ENCODE measurements at regions not wholly inside any gene's neighbourhood (a gene's known extent, or its start where the extent isn't known, plus 50 kb on each side); places are given as distances from the start of the nearest gene placed in this dataset.
"Not testable (repeated sequence)": the region's sequence is repeated elsewhere in the genome, so short reads cannot be mapped to it uniquely, and the experiment has no call there.

GRCh38 chr6:74570044-74570443 lies 635.8 kb downstream of the COL12A1 start:
- no peak for DNase-seq (ENCODE audit: extremely low spot score)
- TF ChIP-seq CTCF (IDR thresholded peaks at IDR 0.05; ENCODE audit: control extremely low read depth, extremely low read depth, low read depth, missing control alignments), result no peak
- ChIA-PET POLR2A (no interaction called here), CTCF (interaction anchor here (1.2 to 1.6 kb wide), 2 partner anchors 11 to 13 kb away, joined by 3 read pairs; no protein-coding TSS in a partner anchor)

GRCh38 chr6:74568861-74569260 lies 637.0 kb downstream of the COL12A1 start:
- DNase-seq (ENCODE audit: extremely low spot score), result no peak
- TF ChIP-seq CTCF (IDR thresholded peaks at IDR 0.05; ENCODE audit: control extremely low read depth, extremely low read depth, low read depth, missing control alignments), result no peak
- ChIA-PET CTCF (interaction anchor here (1.2 to 1.6 kb wide), 2 partner anchors 9 to 14 kb away, joined by 3 read pairs; no protein-coding TSS in a partner anchor), POLR2A (no interaction called here)

GRCh38 chr6:74567923-74568290 lies 637.9 kb downstream of the COL12A1 start:
- CTCF ChIA-PET, result interaction anchor here (1.7 kb wide), 1 partner anchor 8 kb away, joined by 4 read pairs; no protein-coding TSS in a partner anchor
- DNase-seq (ENCODE audit: extremely low spot score); POLR2A ChIA-PET: not testable (repeated sequence)

- CTCF ChIA-PET, result interaction anchor here (1.4 to 1.7 kb wide), 2 partner anchors 9 to 10 kb away, joined by 4 to 5 read pairs; no protein-coding TSS in a partner anchor
- no peak for TF ChIP-seq CTCF (IDR thresholded peaks at IDR 0.05; ENCODE audit: control extremely low read depth, extremely low read depth, low read depth, missing control alignments)
- no peak for DNase-seq (ENCODE audit: extremely low spot score)
- POLR2A ChIA-PET, result no interaction called here
Measured at GRCh38 chr6:74567281-74567922, 638.5 kb downstream of the COL12A1 start.

GRCh38 chr6:74557236-74557635 lies 648.6 kb downstream of the COL12A1 start:
- CTCF ChIA-PET, result interaction anchor here (1.1 to 1.5 kb wide), 3 partner anchors 9 to 20 kb away, joined by 3 to 5 read pairs (median 4); no protein-coding TSS in a partner anchor
- TF ChIP-seq CTCF (IDR thresholded peaks at IDR 0.05; ENCODE audit: control extremely low read depth, extremely low read depth, low read depth, missing control alignments), result no peak
- DNase-seq (ENCODE audit: extremely low spot score), result no peak
- POLR2A ChIA-PET, result no interaction called here

GRCh38 chr6:74554041-74554440 lies 651.8 kb downstream of the COL12A1 start:
- TF ChIP-seq CTCF (IDR thresholded peaks at IDR 0.05; ENCODE audit: control extremely low read depth, extremely low read depth, low read depth, missing control alignments), result no peak
- CTCF ChIA-PET, result interaction anchor here (1.4 to 1.8 kb wide), 3 partner anchors 9 to 83 kb away, joined by 3 to 4 read pairs (median 3); no protein-coding TSS in a partner anchor
- no peak for DNase-seq (ENCODE audit: extremely low spot score)
- POLR2A ChIA-PET, result no interaction called here

GRCh38 chr6:74551896-74552295 lies 654.0 kb downstream of the COL12A1 start:
- POLR2A ChIA-PET, result no interaction called here
- no peak for DNase-seq (ENCODE audit: extremely low spot score)
- CTCF ChIA-PET, result no interaction called here
- TF ChIP-seq CTCF (IDR thresholded peaks at IDR 0.05; ENCODE audit: control extremely low read depth, extremely low read depth, low read depth, missing control alignments), result no peak

All from GM10248 (cell line).